ENCODE measurements at regions not wholly inside any gene's neighbourhood (a gene's known extent, or its start where the extent isn't known, plus 50 kb on each side); places are given as distances from the start of the nearest gene placed in this dataset.
"Not testable (repeated sequence)": the region's sequence is repeated elsewhere in the genome, so short reads cannot be mapped to it uniquely, and the experiment has no call there.

GRCh38 chr1:90291431-90292216 lies 296.7 kb downstream of the ZNF326 start:
- no peak for DNase-seq

GRCh38 chr1:90282811-90283210 lies 287.9 kb downstream of the ZNF326 start:
- DNase-seq = no peak

GRCh38 chr1:90281886-90282285 lies 287.0 kb downstream of the ZNF326 start:
- DNase-seq = not testable (repeated sequence)

GRCh38 chr1:90277270-90277669 lies 282.4 kb downstream of the ZNF326 start:
- no peak for DNase-seq

GRCh38 chr1:90274376-90274775 lies 279.5 kb downstream of the ZNF326 start:
- DNase-seq = no peak

GRCh38 chr1:90273241-90273774 lies 278.4 kb downstream of the ZNF326 start:
- DNase-seq = no peak

GRCh38 chr1:90262791-90263190 lies 267.9 kb downstream of the ZNF326 start:
- DNase-seq = no peak

GRCh38 chr1:90262286-90262685 lies 267.4 kb downstream of the ZNF326 start:
- DNase-seq = no peak

- DNase-seq = no peak
Measured at GRCh38 chr1:90246069-90246468, 251.2 kb downstream of the ZNF326 start.

- DNase-seq = no peak
Measured at GRCh38 chr1:90236493-90236892, 241.6 kb downstream of the ZNF326 start.

GRCh38 chr1:90223401-90223800 lies 228.5 kb downstream of the ZNF326 start:
- DNase-seq = no peak

- no peak for DNase-seq
Measured at GRCh38 chr1:90220941-90221693, 226.2 kb downstream of the ZNF326 start.

- DNase-seq = no peak
Measured at GRCh38 chr1:90220496-90220895, 225.6 kb downstream of the ZNF326 start.

GRCh38 chr1:90219166-90219871 lies 224.4 kb downstream of the ZNF326 start:
- DNase-seq = not testable (repeated sequence)

- no peak for DNase-seq
Measured at GRCh38 chr1:90210633-90211491, 216.0 kb downstream of the ZNF326 start.

- DNase-seq = no peak
Measured at GRCh38 chr1:90208949-90209348, 214.0 kb downstream of the ZNF326 start.

- DNase-seq = no peak
Measured at GRCh38 chr1:90206260-90206659, 211.3 kb downstream of the ZNF326 start.

- no peak for DNase-seq
Measured at GRCh38 chr1:90204780-90205179, 209.9 kb downstream of the ZNF326 start.

GRCh38 chr1:90204023-90204590 lies 209.2 kb downstream of the ZNF326 start:
- no peak for DNase-seq

GRCh38 chr1:90201467-90202358 lies 206.8 kb downstream of the ZNF326 start:
- no peak for DNase-seq

- DNase-seq = no peak
Measured at GRCh38 chr1:90200646-90201205, 205.8 kb downstream of the ZNF326 start.

All from suppressor macrophage treated with lipopolysaccharide for 1 hour (primary cell).